GM19025 (cell line): ENCODE measurements at regions not wholly inside any gene's neighbourhood (a gene's known extent, or its start where the extent isn't known, plus 50 kb on each side); places are given as distances from the start of the nearest gene placed in this dataset.
"Not testable (repeated sequence)": the region's sequence is repeated elsewhere in the genome, so short reads cannot be mapped to it uniquely, and the experiment has no call there.

Source experiments
- ATAC-seq: cut with Tn5 transposase; IDR thresholded peaks from one replicate; pipeline ENCODE4 v1.9.1; 2021; ENCODE audit warnings: mild to moderate bottlenecking, low read depth, moderate library complexity; ENCODE audit not compliant: unreplicated experiment

DNA sequence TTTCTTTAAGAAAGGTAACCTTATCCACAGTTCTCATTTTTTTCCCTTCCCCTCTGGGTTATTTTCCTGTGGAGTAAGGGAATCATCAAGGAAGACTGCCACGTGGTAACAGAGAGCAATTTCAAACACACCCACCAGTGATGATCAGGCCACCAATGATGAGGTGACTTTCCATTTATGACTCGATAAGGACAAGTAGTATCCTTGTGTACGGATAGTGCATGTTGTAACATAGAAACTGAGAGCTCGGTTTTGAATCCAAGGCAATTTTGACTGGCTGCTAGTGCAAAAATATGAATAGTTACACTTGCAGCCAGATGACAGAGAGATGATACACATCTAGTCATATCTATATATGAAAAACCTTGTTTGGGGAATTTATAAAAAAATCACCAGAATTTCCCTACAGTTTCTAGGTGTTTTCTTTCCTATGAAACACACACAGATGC is 143.6 kb upstream of the TCF4 start:
- ATAC-seq = no peak

DNA sequence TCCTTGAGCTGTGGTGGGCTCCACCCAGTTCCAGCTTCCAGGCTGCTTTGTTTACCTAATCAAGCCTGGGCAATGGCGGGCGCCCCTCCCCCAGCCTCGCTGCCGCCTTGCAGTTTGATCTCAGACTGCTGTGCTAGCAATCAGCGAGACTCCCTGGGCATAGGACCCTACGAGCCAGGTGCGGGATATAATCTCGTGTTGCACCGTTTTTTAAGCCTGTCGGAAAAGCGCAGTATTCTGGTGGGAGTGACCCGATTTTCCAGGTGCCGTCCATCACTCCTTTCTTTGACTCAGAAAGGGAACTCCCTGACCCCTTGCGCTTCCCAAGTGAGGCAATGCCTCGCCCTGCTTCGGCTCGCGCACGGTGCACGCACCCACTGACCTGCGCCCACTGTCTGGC is 133.0 kb upstream of the TCF4 start:
- not testable (repeated sequence) for ATAC-seq

DNA sequence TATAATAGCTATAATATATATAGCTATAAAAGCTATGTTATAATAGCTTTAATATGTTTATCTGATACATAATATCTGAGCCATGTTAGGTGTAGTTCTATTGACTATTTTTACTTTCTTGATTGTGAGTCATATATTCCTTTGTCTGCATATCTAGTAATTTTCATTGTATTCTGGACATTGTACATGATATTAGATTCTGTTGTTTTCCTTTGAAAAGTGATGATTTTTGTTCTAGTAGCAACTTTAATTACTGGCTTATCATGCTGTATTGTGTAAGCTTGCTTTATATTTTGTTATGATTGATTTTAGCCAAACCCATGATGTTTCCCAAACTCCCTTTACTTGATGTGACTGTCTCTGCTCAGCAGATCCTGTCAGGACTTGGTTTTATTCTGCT is 125.7 kb upstream of the TCF4 start:
- no peak for ATAC-seq

GRCh38 chr18:55706898-55707297 is 118.9 kb upstream of the TCF4 start:
- no peak for ATAC-seq

- no peak for ATAC-seq
These were observed 111.3 kb upstream of the TCF4 start for GRCh38 chr18:55699233-55699765.

DNA sequence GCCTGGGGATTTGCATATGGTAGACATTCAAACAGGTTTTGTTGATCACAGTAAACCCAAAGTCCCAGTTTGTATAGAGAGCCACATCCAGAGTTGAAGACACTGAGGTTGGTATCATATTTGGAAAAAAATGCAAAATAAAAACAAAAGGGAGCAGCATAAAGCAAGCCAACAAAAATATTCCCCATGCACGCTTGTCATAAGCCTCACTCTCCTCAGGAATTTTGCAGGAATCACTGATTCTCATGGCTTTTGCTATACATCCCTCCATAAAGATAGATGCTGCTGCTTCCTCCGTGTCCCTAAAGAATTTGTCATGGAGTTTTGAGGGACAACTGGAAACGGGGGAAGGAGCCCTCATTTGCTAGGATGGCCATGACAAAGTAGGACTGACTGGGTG is 108.8 kb upstream of the TCF4 start:
- ATAC-seq = no peak

GRCh38 chr18:55695091-55695490 is 107.1 kb upstream of the TCF4 start:
- no peak for ATAC-seq

DNA sequence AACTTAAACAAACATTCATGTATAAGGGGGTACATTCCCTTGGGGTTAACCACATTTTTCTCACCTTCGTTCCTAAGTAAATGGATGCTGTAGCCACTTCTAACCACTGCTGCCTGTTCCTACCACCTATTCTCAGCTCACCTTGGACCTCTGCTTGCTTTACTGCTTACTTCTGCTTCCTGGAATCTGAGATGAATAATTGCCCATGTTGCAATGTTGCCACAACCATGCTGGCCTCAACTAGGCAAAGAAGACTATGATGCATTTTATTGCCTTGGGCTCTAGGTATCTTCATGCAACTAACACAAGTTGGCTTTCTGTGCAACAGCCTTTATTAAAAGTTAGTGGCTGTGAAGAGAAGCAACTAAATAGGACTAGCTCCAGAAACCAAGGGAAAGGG is 106.3 kb upstream of the TCF4 start:
- ATAC-seq = no peak

GRCh38 chr18:55688030-55688429 is 100.0 kb upstream of the TCF4 start:
- no peak for ATAC-seq

GRCh38 chr18:55687106-55687505 is 99.1 kb upstream of the TCF4 start:
- ATAC-seq = no peak

- ATAC-seq = no peak
These were observed 97.6 kb upstream of the TCF4 start for GRCh38 chr18:55685638-55686037.

GRCh38 chr18:55672574-55673361 is 84.8 kb upstream of the TCF4 start:
- ATAC-seq = no peak

DNA sequence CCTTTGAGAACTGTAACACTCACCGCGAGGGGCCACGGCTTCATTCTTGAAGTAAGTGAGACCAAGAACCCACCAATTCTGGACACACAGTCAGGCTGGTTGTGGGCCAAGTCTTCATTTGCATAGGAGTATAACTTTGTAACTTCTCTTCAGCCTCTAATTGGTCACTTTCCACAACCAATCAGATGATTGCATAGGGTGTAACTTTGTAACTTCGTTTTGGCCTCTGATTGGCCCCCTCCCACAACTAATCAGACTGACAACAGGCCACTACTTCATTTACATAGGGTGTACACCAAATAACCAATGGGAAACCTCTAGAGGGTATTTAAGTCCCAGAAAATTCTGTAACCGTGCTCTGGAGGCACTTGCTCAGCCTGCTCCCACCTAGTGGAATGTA is 77.5 kb upstream of the TCF4 start:
- ATAC-seq = no peak

DNA sequence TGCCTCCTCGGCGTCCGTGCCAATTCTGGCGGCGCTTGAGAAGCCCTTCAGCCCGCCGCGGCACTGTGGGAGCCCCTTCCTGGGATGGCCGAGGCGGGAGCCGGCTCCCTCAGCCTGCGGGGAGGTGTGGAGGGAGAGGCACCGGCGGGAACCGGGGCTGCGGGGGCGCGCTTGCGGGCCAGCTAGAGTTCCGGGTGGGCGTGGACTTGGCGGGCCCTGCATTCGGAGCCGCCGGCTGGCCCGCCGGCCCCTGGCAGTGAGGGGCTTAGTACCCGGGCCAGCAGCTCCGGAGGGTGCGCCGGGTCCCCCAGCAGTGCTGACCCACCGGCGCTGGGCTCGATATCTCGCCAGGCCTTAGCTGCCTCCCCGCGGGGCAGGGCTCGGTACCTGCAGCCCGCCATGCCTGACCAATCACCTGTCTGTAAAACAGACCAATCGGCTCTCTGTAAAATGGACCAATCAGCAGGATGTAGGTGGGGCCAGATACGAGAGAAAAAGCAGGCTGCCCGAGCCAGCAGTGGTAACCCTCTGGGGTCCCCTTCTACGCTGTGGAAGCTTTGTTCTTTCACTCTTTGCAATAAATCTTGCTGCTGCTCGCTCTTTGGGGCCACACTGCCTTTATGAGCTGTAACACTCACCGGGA is 76.9 kb upstream of the TCF4 start:
- ATAC-seq = not testable (repeated sequence)

DNA sequence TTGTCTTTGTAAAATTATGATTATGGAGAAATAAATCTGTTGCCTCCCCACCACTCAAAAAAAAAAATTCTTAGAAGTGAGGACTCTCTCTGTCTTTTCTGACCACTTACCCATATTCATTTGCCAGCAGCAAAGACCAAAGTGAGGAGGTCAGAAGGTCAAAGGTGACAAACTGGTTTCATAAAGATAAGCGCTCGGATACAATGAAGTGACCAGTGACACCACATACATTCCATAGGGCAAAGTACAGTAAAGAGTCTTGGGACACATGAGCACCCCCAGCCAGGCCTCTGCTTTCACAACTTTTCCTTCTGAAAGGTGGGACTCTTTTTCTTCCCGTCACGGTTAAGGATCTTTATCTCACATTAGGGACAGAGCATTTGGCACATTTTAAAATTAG is 75.9 kb upstream of the TCF4 start:
- ATAC-seq = no peak

- no peak for ATAC-seq
These were observed 70.6 kb upstream of the TCF4 start for GRCh38 chr18:55658598-55658997.

GRCh38 chr18:55657572-55658331 is 69.8 kb upstream of the TCF4 start:
- no peak for ATAC-seq

- ATAC-seq = no peak
These were observed 67.0 kb upstream of the TCF4 start for GRCh38 chr18:55654986-55655385.

DNA sequence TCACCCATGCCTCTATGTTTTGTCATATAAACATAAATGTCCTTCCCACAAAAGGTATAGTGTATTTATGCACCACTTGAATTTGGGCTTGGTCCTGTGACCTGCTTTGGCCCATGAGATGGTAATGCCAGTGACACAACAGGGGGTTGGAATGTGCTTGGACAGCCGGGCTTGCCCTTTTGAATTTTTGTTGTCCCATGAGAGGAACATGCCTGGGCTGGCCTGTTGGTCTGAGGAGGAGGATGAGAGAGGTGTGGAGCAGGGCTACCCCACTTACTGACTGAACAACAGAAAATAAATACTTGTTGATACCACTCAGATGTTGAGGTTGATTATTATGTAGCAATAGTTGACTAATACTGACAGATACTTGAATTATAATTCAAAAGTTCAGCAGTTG is 63.2 kb upstream of the TCF4 start:
- ATAC-seq = no peak

DNA sequence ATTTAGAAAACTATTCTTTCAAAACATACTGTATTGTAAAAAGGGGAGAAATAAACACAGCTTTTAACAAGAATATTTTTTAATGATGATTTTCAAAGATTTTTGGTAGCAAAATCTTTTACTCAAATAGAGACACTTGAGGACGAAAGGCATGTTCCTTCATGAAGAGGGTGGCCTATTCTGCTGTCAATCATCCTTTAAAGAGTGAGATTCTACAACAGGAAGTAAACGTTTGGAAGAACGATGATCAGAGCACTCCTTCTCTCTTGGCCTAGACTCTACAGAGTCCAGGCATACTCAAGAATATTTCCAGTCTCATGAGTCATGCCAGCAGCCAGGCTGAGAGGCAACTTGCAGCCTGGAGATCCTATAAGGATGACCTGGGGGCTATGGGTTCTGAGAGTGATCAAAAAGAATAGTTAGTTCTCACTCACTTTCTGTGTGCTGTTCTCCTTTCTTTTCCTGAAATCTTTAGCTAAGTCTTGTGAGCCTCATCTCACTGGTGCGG is 62.4 kb upstream of the TCF4 start:
- ATAC-seq = no peak

DNA sequence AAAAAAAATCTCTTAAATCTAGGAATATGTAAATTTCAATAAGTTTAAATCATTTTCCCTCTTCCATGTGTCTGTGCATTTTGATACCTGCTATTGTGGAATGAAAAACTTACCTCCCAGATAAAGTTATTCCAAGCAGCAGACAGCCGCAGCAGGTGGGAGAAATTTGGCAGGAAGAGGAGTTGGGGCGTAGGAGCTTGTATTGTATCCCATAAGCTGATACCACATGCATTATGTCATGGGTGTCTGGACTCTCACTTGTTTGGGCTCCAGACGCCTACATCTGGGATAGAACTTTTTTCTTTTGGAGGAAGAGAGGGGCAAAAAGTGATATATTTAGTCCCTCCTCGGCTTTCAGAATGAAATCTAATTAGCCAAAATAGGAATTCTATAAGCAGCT is 59.3 kb upstream of the TCF4 start:
- no peak for ATAC-seq
